NCI-H1092 treated with DMSO at 0.1 percent for 48 hours (cell line): ENCODE measurements at regions not wholly inside any gene's neighbourhood (a gene's known extent, or its start where the extent isn't known, plus 50 kb on each side); places are given as distances from the start of the nearest gene placed in this dataset.

Source experiments
- DNase-seq: peaks from one replicate; lab custom pipeline; 2025; lab: John Stamatoyannopoulos, UW

DNA sequence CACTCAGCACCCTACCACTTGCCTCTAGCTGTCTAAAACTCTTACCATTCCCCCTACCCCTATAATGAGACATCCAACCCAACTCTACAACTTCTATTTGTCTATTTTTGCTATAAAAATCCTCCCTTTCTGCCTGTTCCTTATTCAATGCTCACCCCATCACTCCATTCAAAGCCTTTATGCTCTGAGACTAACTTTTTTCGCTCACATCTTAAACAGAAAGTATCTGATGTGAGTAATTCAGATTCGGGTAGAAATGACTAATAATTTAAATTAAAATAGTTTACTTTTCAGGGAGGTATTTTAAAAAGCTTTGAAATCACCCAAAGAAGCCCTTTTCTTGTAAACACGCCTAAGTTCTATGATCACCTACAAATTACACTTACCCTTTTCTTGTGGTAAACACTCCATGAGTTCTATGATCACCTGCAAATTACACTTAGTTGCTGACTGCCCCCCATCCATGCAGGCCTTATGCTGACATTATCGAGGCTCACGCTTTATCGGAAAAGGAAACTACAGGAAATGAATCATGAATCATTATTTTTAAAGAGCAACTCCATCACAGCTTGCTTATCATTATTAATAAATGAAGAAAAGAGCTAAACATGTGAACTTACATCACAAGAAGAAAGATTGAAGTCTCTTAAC is 168.7 kb upstream of the PPP1R2C start:
- DNase-seq: no peak

GRCh38 chrX:42948723-42949657 is 171.0 kb upstream of the PPP1R2C start:
- DNase-seq: no peak

DNA sequence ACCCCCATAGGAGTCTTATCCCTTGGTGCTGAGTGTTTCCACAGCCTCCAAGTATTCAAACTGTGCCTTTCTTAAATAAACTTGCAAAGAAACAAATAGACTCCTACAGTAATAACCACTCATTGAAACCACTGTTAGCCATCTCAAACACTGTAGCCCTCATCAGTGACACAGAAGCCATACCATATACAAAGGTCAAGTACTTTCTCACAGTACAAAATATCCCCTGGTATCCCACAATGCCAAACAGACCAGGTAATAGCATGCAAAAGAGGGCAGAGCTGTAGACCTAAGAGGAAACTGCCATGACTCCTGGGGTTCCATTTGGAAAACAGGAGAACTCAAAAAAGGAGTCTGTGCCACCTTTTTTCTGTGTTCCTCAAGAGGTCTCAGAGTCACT is 173.8 kb upstream of the PPP1R2C start:
- DNase-seq: no peak

DNA sequence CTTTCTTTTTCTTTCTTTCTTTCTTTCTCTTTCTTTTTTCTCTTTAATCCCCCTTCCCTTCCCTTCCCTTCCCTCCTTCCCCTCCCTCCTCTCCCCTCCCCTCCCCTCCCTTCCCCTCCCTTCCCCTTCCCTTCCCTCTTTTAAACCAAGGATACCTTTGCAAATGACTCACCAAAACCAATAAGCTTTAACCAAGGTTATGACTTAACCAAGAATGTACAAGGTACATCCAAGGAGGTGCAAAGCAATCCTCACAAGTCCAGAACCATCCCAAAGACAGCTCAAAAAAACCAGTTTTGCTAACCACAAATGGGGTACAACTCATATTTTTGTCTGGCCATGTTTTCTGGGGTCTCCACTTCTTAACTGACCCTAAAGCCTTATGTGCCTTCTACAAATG is 174.7 kb upstream of the PPP1R2C start:
- DNase-seq: no peak

- no peak for DNase-seq
Observed at GRCh38 chrX:42954880-42955279, 176.9 kb upstream of the PPP1R2C start.

GRCh38 chrX:42955349-42955748 is 177.4 kb upstream of the PPP1R2C start:
- DNase-seq: no peak

- no peak for DNase-seq
Observed at GRCh38 chrX:42967681-42968300, 189.8 kb upstream of the PPP1R2C start.

GRCh38 chrX:42973321-42973720 is 195.4 kb upstream of the PPP1R2C start:
- DNase-seq: no peak

DNA sequence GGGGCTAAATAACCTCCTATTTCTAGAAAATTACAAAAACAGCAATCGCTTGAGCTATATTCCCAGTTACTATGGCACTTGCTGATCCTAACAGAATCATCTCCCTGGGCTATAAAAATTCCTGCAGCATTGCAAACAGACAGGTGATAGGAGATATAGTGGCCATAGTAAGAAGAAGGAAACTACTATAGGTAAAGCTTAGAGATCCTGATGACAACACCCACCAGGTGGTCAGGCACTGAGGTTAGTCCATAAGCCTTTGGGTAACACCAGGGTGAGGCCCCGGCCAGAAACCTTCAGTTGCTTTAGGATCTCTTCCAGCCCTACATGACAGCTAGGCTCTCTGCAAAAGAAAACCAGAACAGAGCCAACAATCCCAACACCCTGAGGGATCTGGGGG is 197.9 kb upstream of the PPP1R2C start:
- no peak for DNase-seq

GRCh38 chrX:42976746-42977366 is 198.9 kb upstream of the PPP1R2C start:
- DNase-seq: no peak

DNA sequence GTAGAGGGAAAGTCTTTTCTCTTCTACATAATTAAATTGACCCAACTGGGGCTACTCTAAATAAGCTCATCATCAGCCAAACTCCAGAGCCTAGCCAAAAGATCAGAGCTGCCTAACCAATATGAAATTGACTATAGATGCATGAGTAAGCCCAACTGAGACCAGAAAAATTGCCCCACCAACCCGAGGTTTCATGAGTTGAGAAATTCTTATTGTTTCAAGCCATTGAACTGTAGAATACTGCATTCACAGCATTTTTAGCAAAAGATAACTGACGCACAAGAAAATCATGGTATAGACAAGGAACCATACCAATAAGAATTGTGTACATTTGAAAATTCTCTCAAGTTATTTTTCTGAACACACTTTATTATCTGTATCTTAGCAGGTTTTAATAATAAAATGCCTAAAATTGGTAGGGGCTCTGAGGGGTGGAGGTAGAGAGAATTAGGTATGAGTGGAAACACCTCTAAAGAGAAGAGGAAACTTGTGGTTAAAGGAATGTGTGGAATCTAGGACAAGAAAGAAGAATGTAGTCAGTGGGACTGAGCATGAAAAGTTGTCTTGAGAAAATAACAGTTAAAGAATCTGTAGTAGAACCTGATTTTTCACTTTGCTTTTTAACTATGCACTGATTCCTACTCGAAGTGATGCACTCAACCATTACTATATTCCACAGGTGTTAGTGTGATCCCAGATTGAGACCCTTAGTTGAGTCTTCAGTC is 200.9 kb upstream of the PPP1R2C start:
- no peak for DNase-seq

GRCh38 chrX:42988700-42989099 is 210.7 kb upstream of the PPP1R2C start:
- no peak for DNase-seq

DNA sequence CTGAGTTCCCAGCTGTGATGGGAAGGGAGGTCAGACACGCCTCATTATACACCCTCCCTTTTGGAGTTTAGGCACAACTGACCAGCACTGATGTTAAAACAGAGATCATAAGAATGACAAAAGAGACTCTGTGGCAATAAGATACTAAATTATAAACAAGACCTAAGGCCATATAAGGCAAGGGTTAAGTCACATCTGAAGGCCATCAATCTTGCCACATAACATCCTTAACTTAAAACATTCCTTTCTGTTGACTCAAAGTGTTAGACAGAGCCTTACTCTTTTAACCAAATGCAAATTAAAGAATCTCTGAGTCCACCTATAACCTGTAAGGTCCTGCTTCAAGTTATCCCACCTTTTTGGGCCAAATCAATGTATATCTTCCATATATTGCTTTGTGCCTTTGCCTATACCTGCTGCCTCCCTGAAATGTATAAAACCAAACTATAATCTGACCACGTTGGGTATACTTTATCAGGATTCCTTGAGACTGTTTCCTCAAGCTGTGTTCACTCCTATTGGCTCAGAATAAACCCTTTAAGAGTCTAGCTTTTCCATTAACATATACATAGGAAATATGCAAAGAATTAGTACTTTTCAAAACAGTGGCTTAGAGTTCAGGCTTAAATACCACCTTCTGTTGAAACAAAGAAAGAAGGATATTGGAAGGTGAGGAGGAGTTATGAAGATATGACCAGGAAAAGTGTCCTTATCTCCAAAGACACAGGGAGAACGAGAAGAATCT is 214.4 kb upstream of the PPP1R2C start:
- no peak for DNase-seq

GRCh38 chrX:42996861-42997260 is 218.9 kb upstream of the PPP1R2C start:
- no peak for DNase-seq

DNA sequence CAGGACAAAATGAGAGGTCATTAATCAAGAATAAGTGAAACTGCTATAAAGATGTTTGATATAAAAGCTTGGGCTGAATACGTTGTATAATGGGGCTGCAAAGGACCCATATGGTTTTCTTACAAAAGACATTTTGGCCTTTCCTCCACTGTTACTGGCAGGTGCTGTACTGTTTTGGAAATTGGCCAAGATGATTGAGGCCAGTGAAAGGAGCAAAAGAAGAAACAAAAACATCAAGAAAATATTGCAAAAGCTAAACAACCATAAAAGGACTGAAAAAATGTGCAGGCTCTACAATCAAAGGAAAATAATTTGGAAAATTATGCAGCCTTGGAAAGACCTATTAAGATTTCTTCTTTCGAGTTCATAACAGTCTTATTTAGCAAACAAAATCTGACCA is 222.2 kb upstream of the PPP1R2C start:
- DNase-seq: no peak

DNA sequence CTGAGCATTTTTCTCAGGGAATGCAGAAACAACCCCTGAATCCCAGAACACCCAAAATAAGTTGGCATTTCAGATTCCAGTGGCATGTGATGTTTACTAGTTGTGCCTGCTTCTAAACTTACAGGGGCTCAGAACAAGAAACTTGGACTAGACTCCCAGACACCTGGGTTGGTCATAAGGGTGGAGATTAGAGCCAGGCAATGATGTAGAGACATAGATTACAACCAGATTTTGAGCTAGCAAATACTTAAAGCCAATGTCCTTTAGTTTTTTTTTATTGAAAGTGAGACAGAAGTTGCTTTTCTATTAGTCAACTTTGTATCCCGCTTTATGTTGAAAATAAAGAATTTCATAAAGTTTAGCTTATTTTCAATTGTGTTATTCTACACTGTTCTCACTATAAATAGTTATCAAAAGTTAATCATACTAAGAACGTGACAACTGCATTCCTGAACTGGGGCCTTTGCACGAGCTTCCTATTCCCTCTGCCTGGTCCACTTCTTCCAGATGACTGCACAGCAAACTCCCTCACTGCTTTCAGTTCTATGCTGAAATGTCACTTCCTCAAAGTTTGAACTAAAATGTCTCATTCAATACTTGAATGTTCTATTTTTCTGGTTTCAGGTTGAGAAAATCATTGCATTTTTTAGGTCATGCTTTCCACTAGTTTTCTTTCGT is 224.7 kb upstream of the PPP1R2C start:
- DNase-seq: no peak

GRCh38 chrX:43003204-43003565 is 225.2 kb upstream of the PPP1R2C start:
- DNase-seq: no peak

DNA sequence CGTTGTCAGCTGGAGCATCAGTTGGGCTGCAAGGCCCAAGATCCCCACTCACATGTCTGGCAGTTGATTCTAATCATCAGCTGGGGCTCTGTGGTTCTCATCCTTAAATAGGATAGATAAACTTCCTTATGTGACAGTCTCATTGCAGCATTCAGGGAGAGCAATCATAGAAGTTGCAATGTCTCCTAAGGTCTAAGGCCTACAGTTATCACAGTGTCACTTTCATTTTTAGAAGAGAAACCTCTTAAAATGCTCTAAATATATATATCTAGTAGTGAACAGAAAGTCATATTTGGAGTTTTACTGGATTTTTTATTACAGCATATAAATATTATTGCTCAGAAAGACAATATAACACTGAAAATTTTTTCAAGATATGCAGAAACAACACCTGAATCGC is 226.0 kb upstream of the PPP1R2C start:
- DNase-seq: no peak

- DNase-seq: no peak
Observed at GRCh38 chrX:43005561-43005960, 227.6 kb upstream of the PPP1R2C start.

- no peak for DNase-seq
Observed at GRCh38 chrX:43008356-43008755, 230.4 kb upstream of the PPP1R2C start.

DNA sequence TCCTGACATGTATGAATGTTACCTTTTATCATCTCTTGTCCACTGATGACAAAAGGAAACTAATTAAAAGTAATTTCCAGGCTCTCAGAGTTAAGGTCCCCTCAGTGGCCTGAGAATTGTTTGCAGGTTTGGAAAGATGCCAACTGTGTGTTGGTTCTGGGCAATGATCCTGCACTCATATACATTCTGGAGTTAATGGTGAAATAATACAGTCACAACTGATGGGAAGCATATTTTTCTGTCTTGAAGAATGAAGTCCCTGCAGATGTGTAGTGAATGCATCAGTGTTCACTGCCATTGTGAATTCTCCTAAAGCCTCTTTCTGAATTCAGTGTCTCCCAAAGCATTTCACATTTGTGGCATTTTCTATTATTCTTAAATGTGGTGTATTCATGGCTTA is 238.1 kb upstream of the PPP1R2C start:
- DNase-seq: no peak
